ENCODE measurements at regions not wholly inside any gene's neighbourhood (a gene's known extent, or its start where the extent isn't known, plus 50 kb on each side); places are given as distances from the start of the nearest gene placed in this dataset.

DNA sequence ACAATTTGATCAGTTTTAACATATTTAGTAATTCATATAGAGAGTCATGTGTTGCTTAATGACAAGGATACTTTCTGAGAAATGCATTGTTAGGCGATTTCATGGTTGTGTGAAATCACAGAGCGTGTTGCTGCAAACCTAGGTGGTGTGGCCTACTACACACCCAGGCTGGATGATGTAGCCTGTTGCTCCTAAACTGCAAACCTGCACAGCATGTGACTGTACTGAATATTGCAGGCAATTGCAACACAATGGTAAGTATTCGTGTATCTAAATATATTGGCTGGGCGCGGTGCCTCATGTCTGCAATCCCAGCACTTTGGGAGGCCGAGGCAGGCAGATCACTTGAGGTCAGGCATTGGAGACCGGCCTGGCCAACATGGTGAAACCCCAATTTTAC is 73.7 kb upstream of the BAIAP2L1 start:
- H3K9me3 ChIP-seq (ENCODE audit: control insufficient read depth in 2 of 2, insufficient read depth in 1 of 2, low read length in 1 of 2), result peaks cover 0 to 1% of the 10 kb centered on the region in 2 donors
- H3K4me1 ChIP-seq (ENCODE audit: control insufficient read depth in 2 of 2, insufficient read depth in 2 of 2, low read length in 2 of 2), result no peaks in the 10 kb centered on the region
- peaks cover 0 to 14% of the 10 kb centered on the region in 2 donors for H3K27me3 ChIP-seq (ENCODE audit: control insufficient read depth in 2 of 2, insufficient read depth in 1 of 2, low read length in 1 of 2)
- H3K27ac ChIP-seq (ENCODE audit: low read depth in 1 of 2, low read length in 1 of 2), result no peak overlapping the region
- no peaks in the 10 kb centered on the region for H3K36me3 ChIP-seq (ENCODE audit: control insufficient read depth in 2 of 2, insufficient read depth in 2 of 2, low read length in 1 of 2)
- DNase-seq (ENCODE audit: low read depth in 6 of 9, low spot score in 9 of 9), result no peak
- no peak overlapping the region for H3K4me3 ChIP-seq (ENCODE audit: low read length in 2 of 2)
- 95% methylated on average over 7 of the region's 7 CpGs for WGBS

DNA sequence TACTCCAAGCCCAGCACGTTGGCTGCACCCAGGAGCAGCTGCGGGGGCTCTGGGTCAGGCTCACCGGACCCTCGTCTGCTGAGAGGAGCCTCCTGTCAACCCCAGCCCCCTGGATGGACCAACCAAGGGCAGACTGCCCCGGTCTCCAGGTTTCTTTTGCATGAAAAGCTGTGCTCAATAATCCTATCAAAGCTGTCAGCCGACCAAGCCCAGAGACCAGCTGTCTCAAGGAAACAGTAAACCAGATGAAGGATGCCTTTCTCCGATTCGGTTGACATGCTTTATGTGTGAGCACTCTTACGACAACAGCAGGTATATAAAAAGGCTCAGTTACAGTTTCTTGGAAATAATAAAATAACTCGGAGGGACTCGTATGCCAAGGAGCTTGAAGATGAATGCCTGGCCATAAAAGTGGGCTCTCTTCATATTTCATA is 71.6 kb upstream of the BAIAP2L1 start:
- no peak overlapping the region for H3K27ac ChIP-seq (ENCODE audit: low read depth in 1 of 2, low read length in 1 of 2)
- 84% methylated on average over 11 of the region's 11 CpGs for WGBS
- no peaks in the 10 kb centered on the region for H3K36me3 ChIP-seq (ENCODE audit: control insufficient read depth in 2 of 2, insufficient read depth in 2 of 2, low read length in 1 of 2)
- H3K4me3 ChIP-seq (ENCODE audit: low read length in 2 of 2), result no peak overlapping the region
- no peaks in the 10 kb centered on the region for H3K4me1 ChIP-seq (ENCODE audit: control insufficient read depth in 2 of 2, insufficient read depth in 2 of 2, low read length in 2 of 2)
- H3K9me3 ChIP-seq (ENCODE audit: control insufficient read depth in 2 of 2, insufficient read depth in 1 of 2, low read length in 1 of 2), result peaks cover 0 to 1% of the 10 kb centered on the region in 2 donors
- no peak for DNase-seq (ENCODE audit: low read depth in 6 of 9, low spot score in 9 of 9)
- peaks cover 0 to 14% of the 10 kb centered on the region in 2 donors for H3K27me3 ChIP-seq (ENCODE audit: control insufficient read depth in 2 of 2, insufficient read depth in 1 of 2, low read length in 1 of 2)

DNA sequence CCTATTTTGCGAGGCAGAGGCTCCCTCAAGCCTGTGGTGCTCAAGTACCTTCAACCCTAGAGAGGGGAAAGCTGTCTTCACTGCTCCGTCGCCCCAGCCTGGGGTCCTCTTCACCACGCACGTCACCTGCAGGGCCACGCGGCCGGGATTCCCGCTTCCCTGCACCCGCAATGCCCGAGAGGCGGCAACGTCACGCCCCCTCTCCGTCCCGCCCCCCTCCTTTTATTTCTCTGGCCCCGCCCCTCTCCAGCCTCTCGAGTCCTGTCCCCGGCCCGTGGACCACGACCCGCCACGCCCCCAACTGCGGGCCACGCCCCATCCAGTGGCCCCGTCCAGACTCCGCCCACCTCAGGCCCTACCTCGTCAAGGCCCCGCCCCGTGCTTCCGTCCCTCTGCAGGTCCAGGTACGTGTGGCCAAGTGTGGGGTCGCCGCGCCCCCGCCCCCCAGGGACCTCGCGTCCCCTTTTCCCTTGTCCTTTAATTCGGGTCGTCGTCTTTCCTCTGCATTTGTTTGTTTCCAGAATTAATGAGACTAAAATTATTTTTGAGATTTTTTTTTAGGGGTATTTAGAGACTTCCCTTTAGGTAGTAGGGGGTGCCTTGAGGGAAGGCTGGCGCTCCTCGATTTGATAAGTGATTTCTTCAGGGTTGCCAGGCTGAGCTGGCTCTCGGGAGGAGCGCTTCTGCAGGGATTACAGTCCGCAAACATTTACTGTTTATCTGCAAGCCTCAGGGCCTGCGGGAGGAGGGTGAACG is 69.8 kb upstream of the BAIAP2L1 start:
- H3K27me3 ChIP-seq (ENCODE audit: control insufficient read depth in 2 of 2, insufficient read depth in 1 of 2, low read length in 1 of 2), result peaks cover 0 to 14% of the 10 kb centered on the region in 2 donors
- H3K9me3 ChIP-seq (ENCODE audit: control insufficient read depth in 2 of 2, insufficient read depth in 1 of 2, low read length in 1 of 2), result peaks cover 0 to 1% of the 10 kb centered on the region in 2 donors
- 9% methylated on average over 48 of the region's 48 CpGs for WGBS
- no peak overlapping the region for H3K4me3 ChIP-seq (ENCODE audit: low read length in 2 of 2)
- DNase-seq (ENCODE audit: low read depth in 6 of 9, low spot score in 9 of 9), result peak in 1 of 9 donors; percentile 13
- no peaks in the 10 kb centered on the region for H3K36me3 ChIP-seq (ENCODE audit: control insufficient read depth in 2 of 2, insufficient read depth in 2 of 2, low read length in 1 of 2)
- H3K4me1 ChIP-seq (ENCODE audit: control insufficient read depth in 2 of 2, insufficient read depth in 2 of 2, low read length in 2 of 2), result no peaks in the 10 kb centered on the region
- H3K27ac ChIP-seq (ENCODE audit: low read depth in 1 of 2, low read length in 1 of 2), result no peak overlapping the region

DNA sequence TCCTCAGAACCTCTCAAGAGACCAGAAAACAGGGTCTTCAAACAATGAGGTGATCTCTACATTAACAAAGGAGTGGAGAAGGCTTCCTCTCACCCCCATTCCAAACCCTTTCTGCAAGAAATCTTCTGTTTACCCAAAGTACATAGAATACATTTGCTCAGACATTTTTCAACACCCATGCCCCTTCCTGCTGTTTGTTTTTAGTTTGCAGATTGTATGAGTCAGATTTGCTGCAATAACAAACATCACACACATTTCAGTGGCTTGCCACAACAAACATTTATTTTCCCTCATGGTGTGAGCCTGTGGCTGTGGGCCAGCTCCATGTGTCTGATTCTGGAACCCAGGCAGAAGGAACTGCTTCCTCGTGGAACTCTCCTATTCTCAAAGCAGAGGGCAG is 68.2 kb upstream of the BAIAP2L1 start:
- Histone ChIP-seq H3K27ac (ENCODE audit: low read depth in 1 of 2, low read length in 1 of 2) (no peak overlapping the region), H3K27me3 (ENCODE audit: control insufficient read depth in 2 of 2, insufficient read depth in 1 of 2, low read length in 1 of 2) (peaks cover 0 to 14% of the 10 kb centered on the region in 2 donors), H3K4me3 (ENCODE audit: low read length in 2 of 2) (no peak overlapping the region), H3K4me1 (ENCODE audit: control insufficient read depth in 2 of 2, insufficient read depth in 2 of 2, low read length in 2 of 2) (no peaks in the 10 kb centered on the region), H3K36me3 (ENCODE audit: control insufficient read depth in 2 of 2, insufficient read depth in 2 of 2, low read length in 1 of 2) (no peaks in the 10 kb centered on the region), H3K9me3 (ENCODE audit: control insufficient read depth in 2 of 2, insufficient read depth in 1 of 2, low read length in 1 of 2) (peaks cover 0 to 1% of the 10 kb centered on the region in 2 donors)
- WGBS, result 93% methylated on average over 1 of the region's 1 CpG
- DNase-seq (ENCODE audit: low read depth in 6 of 9, low spot score in 9 of 9), result no peak

DNA sequence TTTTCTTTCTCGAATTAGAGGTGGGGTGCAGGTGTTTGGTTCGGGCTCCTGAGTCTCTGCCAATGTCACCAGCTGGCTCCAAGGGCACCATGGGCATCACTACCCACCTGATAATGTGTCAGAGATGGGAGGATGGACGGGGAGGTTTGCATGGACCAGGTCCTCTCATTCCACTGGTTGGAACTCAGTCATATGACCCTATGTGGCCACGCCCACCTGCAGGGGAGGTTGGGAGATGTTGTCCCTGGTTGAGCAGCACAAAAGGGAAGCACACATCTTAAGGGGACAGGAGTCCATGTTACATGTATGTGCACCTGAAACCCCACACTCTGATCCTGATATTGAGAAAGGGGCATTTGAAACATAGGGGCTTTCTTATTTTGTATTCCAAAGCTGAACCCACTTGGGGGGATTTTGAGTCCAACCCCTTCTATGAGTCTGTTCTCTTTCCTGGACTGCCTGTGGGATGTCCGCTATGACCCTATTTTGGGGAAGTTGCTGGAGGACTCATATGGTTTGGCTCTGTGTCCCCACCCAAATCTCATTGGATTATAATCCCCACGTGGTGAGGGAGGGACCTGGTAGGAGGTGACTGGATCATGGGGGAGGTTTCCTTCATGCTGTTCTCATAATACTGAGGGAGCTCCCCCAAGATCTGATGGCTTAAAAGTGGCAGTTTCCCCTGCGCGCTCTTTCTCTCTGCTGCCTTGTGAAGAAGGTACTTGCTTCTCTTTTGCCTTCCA is 66.9 kb upstream of the BAIAP2L1 start:
- DNase-seq (ENCODE audit: low read depth in 6 of 9, low spot score in 9 of 9), result no peak
- Histone ChIP-seq H3K4me1 (ENCODE audit: control insufficient read depth in 2 of 2, insufficient read depth in 2 of 2, low read length in 2 of 2) (no peaks in the 10 kb centered on the region), H3K9me3 (ENCODE audit: control insufficient read depth in 2 of 2, insufficient read depth in 1 of 2, low read length in 1 of 2) (peaks cover 0 to 1% of the 10 kb centered on the region in 2 donors), H3K36me3 (ENCODE audit: control insufficient read depth in 2 of 2, insufficient read depth in 2 of 2, low read length in 1 of 2) (no peaks in the 10 kb centered on the region), H3K27me3 (ENCODE audit: control insufficient read depth in 2 of 2, insufficient read depth in 1 of 2, low read length in 1 of 2) (peaks cover 0 to 14% of the 10 kb centered on the region in 2 donors), H3K4me3 (ENCODE audit: low read length in 2 of 2) (no peak overlapping the region), H3K27ac (ENCODE audit: low read depth in 1 of 2, low read length in 1 of 2) (no peak overlapping the region)
- 80% methylated on average over 8 of the region's 8 CpGs for WGBS

DNA sequence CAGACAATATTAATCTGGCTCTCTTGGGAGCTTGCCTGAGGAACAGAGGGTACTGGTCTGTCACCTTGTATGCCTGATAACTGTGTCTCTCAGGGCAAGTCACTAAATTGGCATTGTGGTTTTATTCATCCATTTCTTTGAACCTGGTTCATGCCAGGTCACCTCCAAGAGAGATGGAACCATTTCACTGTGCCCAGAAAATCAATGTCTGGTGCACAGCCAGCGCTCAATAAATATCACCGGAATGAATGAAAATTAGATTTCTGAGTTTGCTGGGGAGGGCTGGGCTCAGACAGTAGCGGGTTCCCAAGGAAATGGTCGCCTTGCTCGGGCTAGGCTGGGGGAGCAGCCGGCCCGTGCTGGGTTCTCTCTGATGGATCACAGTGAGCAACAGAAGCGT is 64.1 kb upstream of the BAIAP2L1 start:
- H3K27ac ChIP-seq (ENCODE audit: low read depth in 1 of 2, low read length in 1 of 2), result no peak overlapping the region
- no peak for DNase-seq (ENCODE audit: low read depth in 6 of 9, low spot score in 9 of 9)
- H3K4me1 ChIP-seq (ENCODE audit: control insufficient read depth in 2 of 2, insufficient read depth in 2 of 2, low read length in 2 of 2), result no peaks in the 10 kb centered on the region
- H3K4me3 ChIP-seq (ENCODE audit: low read length in 2 of 2), result no peak overlapping the region
- no peaks in the 10 kb centered on the region for H3K9me3 ChIP-seq (ENCODE audit: control insufficient read depth in 2 of 2, insufficient read depth in 1 of 2, low read length in 1 of 2)
- peaks cover 0 to 2% of the 10 kb centered on the region in 2 donors for H3K27me3 ChIP-seq (ENCODE audit: control insufficient read depth in 2 of 2, insufficient read depth in 1 of 2, low read length in 1 of 2)
- WGBS, result 91% methylated on average over 8 of the region's 8 CpGs
- H3K36me3 ChIP-seq (ENCODE audit: control insufficient read depth in 2 of 2, insufficient read depth in 2 of 2, low read length in 1 of 2), result no peaks in the 10 kb centered on the region

DNA sequence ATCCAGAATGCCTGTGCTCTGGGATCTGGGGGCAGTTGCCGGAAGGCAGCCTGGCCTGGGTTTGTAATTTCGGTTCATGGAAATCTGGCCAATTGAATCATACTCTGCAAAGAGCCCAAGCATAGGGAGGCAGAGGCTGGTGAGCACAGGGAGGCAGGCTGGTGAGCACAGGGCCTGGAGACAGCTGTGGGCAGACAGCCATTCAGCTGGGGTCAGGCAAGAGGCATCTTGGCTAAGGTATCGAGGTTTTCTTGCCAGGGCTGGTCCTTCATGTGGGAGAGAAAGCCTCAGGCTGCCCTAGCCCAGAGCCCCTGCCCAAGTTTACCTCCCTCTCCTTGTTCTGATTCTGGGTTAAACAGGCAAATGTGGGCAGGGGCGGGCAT is 63.7 kb upstream of the BAIAP2L1 start:
- Histone ChIP-seq H3K9me3 (ENCODE audit: control insufficient read depth in 2 of 2, insufficient read depth in 1 of 2, low read length in 1 of 2) (no peaks in the 10 kb centered on the region), H3K4me1 (ENCODE audit: control insufficient read depth in 2 of 2, insufficient read depth in 2 of 2, low read length in 2 of 2) (no peaks in the 10 kb centered on the region), H3K27me3 (ENCODE audit: control insufficient read depth in 2 of 2, insufficient read depth in 1 of 2, low read length in 1 of 2) (no peaks in the 10 kb centered on the region), H3K27ac (ENCODE audit: low read depth in 1 of 2, low read length in 1 of 2) (no peak overlapping the region), H3K4me3 (ENCODE audit: low read length in 2 of 2) (no peak overlapping the region), H3K36me3 (ENCODE audit: control insufficient read depth in 2 of 2, insufficient read depth in 2 of 2, low read length in 1 of 2) (no peaks in the 10 kb centered on the region)
- DNase-seq (ENCODE audit: low read depth in 6 of 9, low spot score in 9 of 9), result no peak
- WGBS, result 92% methylated on average over 4 of the region's 4 CpGs

DNA sequence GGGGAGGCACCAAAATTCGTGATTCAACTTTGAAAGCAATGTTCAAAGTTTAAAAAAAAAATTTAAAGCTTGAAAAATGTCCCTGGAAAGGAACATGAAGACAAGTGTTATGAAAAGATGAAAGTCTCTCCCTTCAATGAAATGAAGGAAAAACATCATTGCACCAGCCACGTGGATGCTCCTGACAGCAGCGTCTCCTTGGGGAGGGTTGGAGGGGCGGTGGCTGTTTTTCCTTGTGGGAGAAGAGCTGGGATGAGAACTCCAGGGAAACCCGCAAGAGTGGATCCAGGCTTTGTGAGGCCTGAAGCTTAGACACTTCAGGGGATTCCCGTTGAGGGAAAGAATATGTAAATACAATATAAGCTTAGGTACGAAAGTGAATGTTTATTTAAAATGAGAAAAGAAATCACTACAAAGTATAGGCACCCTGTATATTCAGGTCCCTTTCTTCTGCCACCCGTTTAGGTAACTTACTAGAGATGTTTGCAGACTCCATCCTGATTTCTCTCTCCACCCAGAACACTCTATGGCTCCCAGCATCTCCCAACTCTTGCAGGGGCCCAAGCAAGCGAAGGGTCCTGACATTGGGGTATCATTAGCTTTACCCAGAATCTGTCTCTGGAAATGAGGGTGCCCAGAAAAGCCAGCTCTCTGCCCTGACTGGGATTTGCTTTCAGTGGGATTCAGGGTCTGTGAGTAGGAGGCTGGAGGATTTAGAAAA is 63.1 kb upstream of the BAIAP2L1 start:
- no peaks in the 10 kb centered on the region for H3K36me3 ChIP-seq (ENCODE audit: control insufficient read depth in 2 of 2, insufficient read depth in 2 of 2, low read length in 1 of 2)
- no peak overlapping the region for H3K4me3 ChIP-seq (ENCODE audit: low read length in 2 of 2)
- H3K27me3 ChIP-seq (ENCODE audit: control insufficient read depth in 2 of 2, insufficient read depth in 1 of 2, low read length in 1 of 2), result no peaks in the 10 kb centered on the region
- DNase-seq (ENCODE audit: low read depth in 6 of 9, low spot score in 9 of 9), result no peak
- no peak overlapping the region for H3K27ac ChIP-seq (ENCODE audit: low read depth in 1 of 2, low read length in 1 of 2)
- H3K9me3 ChIP-seq (ENCODE audit: control insufficient read depth in 2 of 2, insufficient read depth in 1 of 2, low read length in 1 of 2), result no peaks in the 10 kb centered on the region
- no peaks in the 10 kb centered on the region for H3K4me1 ChIP-seq (ENCODE audit: control insufficient read depth in 2 of 2, insufficient read depth in 2 of 2, low read length in 2 of 2)
- WGBS, result 83% methylated on average over 9 of the region's 9 CpGs

Measured in thymus (tissue), 11 donors.